T-helper 2 cell treated with Interferon-gamma antibody and Interleukin-4, amounts not matched to agents 100 ng/mL and 5 ng/mL, for 36 hours (primary cell): ENCODE measurements at regions not wholly inside any gene's neighbourhood (a gene's known extent, or its start where the extent isn't known, plus 50 kb on each side); places are given as distances from the start of the nearest gene placed in this dataset.
"Not testable (repeated sequence)": the region's sequence is repeated elsewhere in the genome, so short reads cannot be mapped to it uniquely, and the experiment has no call there.

Source experiments
- intact Hi-C: fragments of 100-400 bp; cut with micrococcal nuclease; formaldehyde crosslinking; loops from one replicate; pipeline ENCODE4 v1.15.1; 2023

- intact Hi-C loops: no loop called here
Observed at GRCh38 chr21:15275615-15276235, 210.9 kb upstream of the NRIP1 start.

- intact Hi-C loops: no loop called here
Observed at GRCh38 chr21:15276243-15276642, 211.4 kb upstream of the NRIP1 start.

GRCh38 chr21:15277466-15277865 lies 212.7 kb upstream of the NRIP1 start:
- intact Hi-C loops: no loop called here

- intact Hi-C loops: no loop called here
Observed at GRCh38 chr21:15278279-15278678, 213.5 kb upstream of the NRIP1 start.

GRCh38 chr21:15278851-15279250 lies 214.1 kb upstream of the NRIP1 start:
- intact Hi-C loops: no loop called here

GRCh38 chr21:15279482-15279881 lies 214.7 kb upstream of the NRIP1 start:
- intact Hi-C loops: no loop called here

GRCh38 chr21:15281714-15282113 lies 216.9 kb upstream of the NRIP1 start:
- intact Hi-C loops: no loop called here

GRCh38 chr21:15282665-15283064 lies 217.9 kb upstream of the NRIP1 start:
- intact Hi-C loops: no loop called here

- intact Hi-C loops: no loop called here
Observed at GRCh38 chr21:15283138-15283537, 218.3 kb upstream of the NRIP1 start.

- intact Hi-C loops: no loop called here
Observed at GRCh38 chr21:15283789-15284188, 219.0 kb upstream of the NRIP1 start.

- intact Hi-C loops: no loop called here
Observed at GRCh38 chr21:15285556-15285955, 220.8 kb upstream of the NRIP1 start.

GRCh38 chr21:15289246-15289645 lies 224.4 kb upstream of the NRIP1 start:
- intact Hi-C loops: no loop called here

GRCh38 chr21:15289896-15290841 lies 225.4 kb upstream of the NRIP1 start:
- intact Hi-C loops: no loop called here

GRCh38 chr21:15291621-15292266 lies 226.9 kb upstream of the NRIP1 start:
- intact Hi-C loops: no loop called here

- intact Hi-C loops: no loop called here
Observed at GRCh38 chr21:15293240-15293639, 228.4 kb upstream of the NRIP1 start.

GRCh38 chr21:15295875-15296274 lies 231.1 kb upstream of the NRIP1 start:
- intact Hi-C loops: no loop called here

- intact Hi-C loops: no loop called here
Observed at GRCh38 chr21:15297824-15298223, 233.0 kb upstream of the NRIP1 start.

GRCh38 chr21:15298306-15298705 lies 233.5 kb upstream of the NRIP1 start:
- intact Hi-C loops: no loop called here

GRCh38 chr21:15298755-15299154 lies 234.0 kb upstream of the NRIP1 start:
- intact Hi-C loops: not testable (repeated sequence)

- intact Hi-C loops: no loop called here
Observed at GRCh38 chr21:15300131-15300530, 235.3 kb upstream of the NRIP1 start.

GRCh38 chr21:15301014-15301413 lies 236.2 kb upstream of the NRIP1 start:
- intact Hi-C loops: no loop called here

- intact Hi-C loops: no loop called here
Observed at GRCh38 chr21:15301736-15302135, 236.9 kb upstream of the NRIP1 start.
